ENCODE measurements at regions not wholly inside any gene's neighbourhood (a gene's known extent, or its start where the extent isn't known, plus 50 kb on each side); places are given as distances from the start of the nearest gene placed in this dataset.

DNA sequence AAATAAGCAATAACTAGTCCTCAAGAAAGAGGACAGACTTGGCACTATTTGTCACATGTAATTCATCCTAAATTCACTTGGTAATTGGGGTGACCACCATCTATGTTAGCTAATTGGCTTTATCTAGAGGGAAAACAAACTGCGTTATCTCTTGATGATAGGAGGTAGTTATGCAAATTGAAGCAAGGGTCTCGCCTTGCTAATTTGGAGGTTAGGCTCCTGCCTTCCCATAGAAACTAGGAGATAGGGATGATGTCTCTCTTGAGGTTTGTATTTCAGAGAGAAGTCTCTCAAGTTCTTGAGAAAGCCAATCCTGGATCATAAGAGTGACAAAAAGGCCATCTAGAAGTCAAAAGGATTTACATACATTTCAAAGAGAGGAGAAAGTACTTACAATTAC lies 179.9 kb downstream of the SLITRK6 start:
- Histone ChIP-seq H3K4me1 (ENCODE audit: control insufficient read depth, insufficient read depth, low read length) (no peaks in the 10 kb centered on the region), H3K27me3 (ENCODE audit: control insufficient read depth, insufficient read depth, low read length) (no peaks in the 10 kb centered on the region), H3K9me3 (ENCODE audit: control insufficient read depth, insufficient read depth, low read length) (no peaks in the 10 kb centered on the region), H3K27ac (ENCODE audit: low read depth, low read length) (no peak overlapping the region), H3K36me3 (ENCODE audit: control insufficient read depth, insufficient read depth, low read length) (no peaks in the 10 kb centered on the region), H3K4me3 (ENCODE audit: low read depth, low read length) (no peak overlapping the region)
- DNase-seq (ENCODE audit: low read depth in 4 of 6, low spot score in 6 of 6) = no peak
- WGBS (ENCODE audit: insufficient coverage) = 80% methylated on average over 2 of the region's 2 CpGs

DNA sequence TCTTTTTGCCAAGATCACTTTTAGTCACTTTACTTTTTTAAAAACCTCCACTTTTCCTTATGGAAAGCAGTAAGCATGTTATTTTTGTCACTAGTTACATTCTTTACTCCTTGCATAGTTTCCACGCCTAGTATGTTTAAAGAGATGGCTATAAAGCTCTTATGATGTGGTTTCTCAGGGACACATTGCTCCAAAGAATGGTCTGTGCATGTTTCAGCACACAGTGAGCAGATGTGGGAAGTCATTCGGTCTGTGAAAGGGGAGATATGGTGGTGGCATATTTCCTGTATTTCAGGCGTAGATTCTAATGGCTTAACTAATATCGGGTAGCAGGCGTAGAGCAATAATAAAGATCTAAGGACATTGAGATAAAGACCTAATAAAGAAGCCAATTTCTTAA lies 180.7 kb downstream of the SLITRK6 start:
- Histone ChIP-seq H3K36me3 (ENCODE audit: control insufficient read depth, insufficient read depth, low read length) (no peaks in the 10 kb centered on the region), H3K4me3 (ENCODE audit: low read depth, low read length) (no peak overlapping the region), H3K27ac (ENCODE audit: low read depth, low read length) (no peak overlapping the region), H3K4me1 (ENCODE audit: control insufficient read depth, insufficient read depth, low read length) (no peaks in the 10 kb centered on the region), H3K9me3 (ENCODE audit: control insufficient read depth, insufficient read depth, low read length) (no peaks in the 10 kb centered on the region), H3K27me3 (ENCODE audit: control insufficient read depth, insufficient read depth, low read length) (no peaks in the 10 kb centered on the region)
- 75% methylated on average over 1 of the region's 5 CpGs for WGBS (ENCODE audit: insufficient coverage)
- DNase-seq (ENCODE audit: low read depth in 4 of 6, low spot score in 6 of 6) = no peak

DNA sequence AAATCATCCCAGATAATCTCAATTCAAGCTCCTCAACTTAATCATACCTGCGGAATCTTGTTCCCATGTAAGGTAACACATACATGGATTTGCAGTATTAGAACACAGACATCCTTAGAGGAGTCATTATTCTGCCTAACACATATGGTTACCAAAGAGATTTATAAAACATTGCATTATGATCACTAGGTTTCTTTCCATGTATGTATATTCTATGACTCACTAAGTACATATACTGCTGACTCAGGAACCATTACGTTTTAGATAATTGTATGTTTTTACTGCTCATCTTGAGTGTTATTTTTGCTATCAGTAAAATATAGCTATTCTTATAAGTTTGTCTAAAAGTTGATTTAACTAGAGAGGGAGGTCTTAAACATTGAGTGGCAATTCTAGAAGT lies 182.9 kb downstream of the SLITRK6 start:
- H3K4me3 ChIP-seq (ENCODE audit: low read depth, low read length) = no peak overlapping the region
- no peaks in the 10 kb centered on the region for H3K9me3 ChIP-seq (ENCODE audit: control insufficient read depth, insufficient read depth, low read length)
- no peaks in the 10 kb centered on the region for H3K36me3 ChIP-seq (ENCODE audit: control insufficient read depth, insufficient read depth, low read length)
- H3K27ac ChIP-seq (ENCODE audit: low read depth, low read length) = no peak overlapping the region
- H3K27me3 ChIP-seq (ENCODE audit: control insufficient read depth, insufficient read depth, low read length) = no peaks in the 10 kb centered on the region
- no peaks in the 10 kb centered on the region for H3K4me1 ChIP-seq (ENCODE audit: control insufficient read depth, insufficient read depth, low read length)
- WGBS (ENCODE audit: insufficient coverage) = no CpG with 5 or more reads among the region's 2 CpGs
- no peak for DNase-seq (ENCODE audit: low read depth in 4 of 6, low spot score in 6 of 6)

DNA sequence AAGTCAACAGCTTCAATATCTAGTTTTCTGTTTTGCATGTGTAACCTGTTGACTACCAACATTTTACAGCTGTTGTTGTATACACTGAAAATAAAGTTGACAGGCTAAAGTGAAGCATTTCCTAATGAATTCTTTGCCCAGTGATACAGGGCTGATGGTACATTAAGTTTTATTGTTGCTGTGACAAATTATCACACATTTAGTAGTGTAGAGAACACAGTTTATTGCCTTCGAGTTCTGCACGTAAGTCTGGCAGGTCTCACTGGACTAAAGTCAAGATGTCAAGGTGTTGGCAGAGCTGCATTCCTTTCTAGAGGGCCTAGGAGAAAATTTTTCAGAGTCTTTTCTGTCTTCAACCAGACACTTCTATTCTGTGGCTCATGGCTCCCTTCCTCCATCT lies 184.2 kb downstream of the SLITRK6 start:
- DNase-seq (ENCODE audit: low read depth in 4 of 6, low spot score in 6 of 6) = no peak
- no CpG with 5 or more reads among the region's 2 CpGs for WGBS (ENCODE audit: insufficient coverage)

DNA sequence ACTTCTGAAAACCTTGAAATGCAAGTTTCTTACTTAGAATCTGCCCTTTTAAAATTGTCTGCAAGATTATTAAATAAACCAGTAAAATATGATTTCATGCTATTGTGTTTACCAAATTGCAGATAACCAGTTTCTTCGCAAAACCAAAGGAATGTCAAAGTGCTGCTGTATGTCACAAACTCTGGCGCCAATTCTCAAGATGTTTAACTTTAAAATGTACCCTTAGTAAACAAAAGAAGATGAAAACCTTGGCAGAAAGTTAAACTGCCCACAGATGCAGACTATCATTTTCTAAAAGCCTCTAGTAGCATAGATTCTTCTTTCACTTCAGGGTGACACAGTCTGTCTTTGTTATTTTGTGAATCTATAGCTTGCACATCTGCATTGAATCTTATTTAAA lies 189.2 kb downstream of the SLITRK6 start:
- 100% methylated on average over 1 of the region's 2 CpGs for WGBS (ENCODE audit: insufficient coverage)
- no peak for DNase-seq (ENCODE audit: low read depth in 4 of 6, low spot score in 6 of 6)
- H3K27me3 ChIP-seq (ENCODE audit: control insufficient read depth, insufficient read depth, low read length) = no peaks in the 10 kb centered on the region
- H3K4me3 ChIP-seq (ENCODE audit: low read depth, low read length) = no peak overlapping the region
- no peaks in the 10 kb centered on the region for H3K9me3 ChIP-seq (ENCODE audit: control insufficient read depth, insufficient read depth, low read length)
- H3K27ac ChIP-seq (ENCODE audit: low read depth, low read length) = no peak overlapping the region
- H3K4me1 ChIP-seq (ENCODE audit: control insufficient read depth, insufficient read depth, low read length) = no peaks in the 10 kb centered on the region
- no peaks in the 10 kb centered on the region for H3K36me3 ChIP-seq (ENCODE audit: control insufficient read depth, insufficient read depth, low read length)

More for the DNA sequence above, 184.2 kb downstream of the SLITRK6 start:
- no peak overlapping the region for H3K27ac ChIP-seq (ENCODE audit: low read depth, low read length)
- H3K27me3 ChIP-seq (ENCODE audit: control insufficient read depth, insufficient read depth, low read length) = no peaks in the 10 kb centered on the region
- H3K36me3 ChIP-seq (ENCODE audit: control insufficient read depth, insufficient read depth, low read length) = no peaks in the 10 kb centered on the region
- H3K4me3 ChIP-seq (ENCODE audit: low read depth, low read length) = no peak overlapping the region
- H3K9me3 ChIP-seq (ENCODE audit: control insufficient read depth, insufficient read depth, low read length) = no peaks in the 10 kb centered on the region
- no peaks in the 10 kb centered on the region for H3K4me1 ChIP-seq (ENCODE audit: control insufficient read depth, insufficient read depth, low read length)

DNA sequence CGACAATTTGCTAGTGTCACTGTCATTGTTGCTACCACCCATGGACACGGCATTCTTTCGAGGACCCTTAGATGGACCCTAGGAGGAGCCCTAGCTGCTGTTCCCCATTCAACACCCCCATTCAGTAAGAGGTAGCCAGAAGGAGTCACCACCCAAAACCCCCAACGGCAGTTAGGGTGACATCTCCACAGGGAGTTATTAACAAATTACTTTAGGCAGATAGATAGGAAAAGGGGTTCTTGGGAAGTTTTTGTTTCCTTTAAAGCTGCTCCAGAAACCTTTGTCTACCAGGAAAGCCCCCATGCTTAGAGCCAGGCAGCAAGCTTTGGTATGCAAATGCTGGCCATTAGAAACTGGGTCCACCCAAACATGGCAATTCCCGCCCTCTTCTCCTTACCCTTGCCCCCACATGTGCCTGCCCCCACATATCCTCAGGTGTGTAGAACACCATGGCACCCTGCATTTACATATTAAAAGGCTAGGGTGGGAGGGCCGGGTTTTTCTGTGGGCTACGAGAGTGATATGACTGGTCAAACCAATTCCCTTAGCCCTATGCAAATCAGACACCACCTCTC lies 190.9 kb downstream of the SLITRK6 start:
- DNase-seq (ENCODE audit: low read depth in 4 of 6, low spot score in 6 of 6) = no peak
- H3K36me3 ChIP-seq (ENCODE audit: control insufficient read depth, insufficient read depth, low read length) = no peaks in the 10 kb centered on the region
- WGBS (ENCODE audit: insufficient coverage) = 95% methylated on average over 4 of the region's 7 CpGs

DNA sequence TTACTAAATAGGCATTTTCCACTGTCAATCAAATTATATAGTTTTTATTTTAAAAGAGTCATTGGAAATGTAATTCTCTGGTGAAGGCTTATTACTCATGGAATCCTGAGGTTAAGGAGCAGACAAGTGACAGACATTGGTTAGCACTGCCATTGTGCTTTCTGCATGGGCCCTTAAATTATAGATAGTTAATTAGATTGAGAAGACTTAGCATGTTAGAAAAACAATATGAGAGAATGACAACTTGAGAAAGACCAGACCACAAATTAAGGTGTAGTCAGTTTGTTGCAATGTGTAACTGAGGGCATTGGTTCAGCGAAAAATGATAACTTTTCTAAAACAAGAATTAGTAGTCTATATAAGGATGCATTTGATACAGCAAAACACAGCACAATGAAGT lies 195.5 kb downstream of the SLITRK6 start:
- H3K4me3 ChIP-seq (ENCODE audit: low read depth, low read length) = no peak overlapping the region
- H3K27ac ChIP-seq (ENCODE audit: low read depth, low read length) = no peak overlapping the region
- no peaks in the 10 kb centered on the region for H3K4me1 ChIP-seq (ENCODE audit: control insufficient read depth, insufficient read depth, low read length)
- DNase-seq (ENCODE audit: low read depth in 4 of 6, low spot score in 6 of 6) = no peak
- no peaks in the 10 kb centered on the region for H3K27me3 ChIP-seq (ENCODE audit: control insufficient read depth, insufficient read depth, low read length)
- H3K36me3 ChIP-seq (ENCODE audit: control insufficient read depth, insufficient read depth, low read length) = no peaks in the 10 kb centered on the region
- H3K9me3 ChIP-seq (ENCODE audit: control insufficient read depth, insufficient read depth, low read length) = no peaks in the 10 kb centered on the region
- no CpG with 5 or more reads among the region's 1 CpG for WGBS (ENCODE audit: insufficient coverage)

More for the DNA sequence above, 190.9 kb downstream of the SLITRK6 start:
- Histone ChIP-seq H3K4me1 (ENCODE audit: control insufficient read depth, insufficient read depth, low read length) (no peaks in the 10 kb centered on the region), H3K9me3 (ENCODE audit: control insufficient read depth, insufficient read depth, low read length) (no peaks in the 10 kb centered on the region), H3K27me3 (ENCODE audit: control insufficient read depth, insufficient read depth, low read length) (no peaks in the 10 kb centered on the region), H3K27ac (ENCODE audit: low read depth, low read length) (no peak overlapping the region), H3K4me3 (ENCODE audit: low read depth, low read length) (no peak overlapping the region)

DNA sequence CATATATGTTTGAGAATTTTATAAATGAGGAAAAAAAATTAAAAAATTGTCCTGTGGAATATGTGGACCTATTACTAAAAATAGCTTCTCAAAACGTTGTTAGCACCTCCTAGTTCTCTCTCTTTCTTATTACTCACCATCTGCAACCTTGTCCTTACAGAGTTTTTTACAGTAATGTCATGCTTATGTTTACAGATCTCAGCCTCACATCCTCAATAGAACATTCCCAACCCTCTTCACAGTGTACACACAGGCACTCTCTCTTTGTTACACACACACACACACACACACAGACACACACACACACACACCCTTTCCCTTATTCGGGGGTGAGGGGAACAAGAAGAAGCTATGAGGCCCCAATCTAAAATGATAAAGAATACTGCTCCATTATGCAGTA lies 197.7 kb downstream of the SLITRK6 start:
- Histone ChIP-seq H3K36me3 (ENCODE audit: control insufficient read depth, insufficient read depth, low read length) (no peaks in the 10 kb centered on the region), H3K27ac (ENCODE audit: low read depth, low read length) (no peak overlapping the region), H3K27me3 (ENCODE audit: control insufficient read depth, insufficient read depth, low read length) (no peaks in the 10 kb centered on the region), H3K4me3 (ENCODE audit: low read depth, low read length) (no peak overlapping the region), H3K9me3 (ENCODE audit: control insufficient read depth, insufficient read depth, low read length) (no peaks in the 10 kb centered on the region), H3K4me1 (ENCODE audit: control insufficient read depth, insufficient read depth, low read length) (no peaks in the 10 kb centered on the region)
- 83% methylated on average over 1 of the region's 2 CpGs for WGBS (ENCODE audit: insufficient coverage)
- no peak for DNase-seq (ENCODE audit: low read depth in 4 of 6, low spot score in 6 of 6)

DNA sequence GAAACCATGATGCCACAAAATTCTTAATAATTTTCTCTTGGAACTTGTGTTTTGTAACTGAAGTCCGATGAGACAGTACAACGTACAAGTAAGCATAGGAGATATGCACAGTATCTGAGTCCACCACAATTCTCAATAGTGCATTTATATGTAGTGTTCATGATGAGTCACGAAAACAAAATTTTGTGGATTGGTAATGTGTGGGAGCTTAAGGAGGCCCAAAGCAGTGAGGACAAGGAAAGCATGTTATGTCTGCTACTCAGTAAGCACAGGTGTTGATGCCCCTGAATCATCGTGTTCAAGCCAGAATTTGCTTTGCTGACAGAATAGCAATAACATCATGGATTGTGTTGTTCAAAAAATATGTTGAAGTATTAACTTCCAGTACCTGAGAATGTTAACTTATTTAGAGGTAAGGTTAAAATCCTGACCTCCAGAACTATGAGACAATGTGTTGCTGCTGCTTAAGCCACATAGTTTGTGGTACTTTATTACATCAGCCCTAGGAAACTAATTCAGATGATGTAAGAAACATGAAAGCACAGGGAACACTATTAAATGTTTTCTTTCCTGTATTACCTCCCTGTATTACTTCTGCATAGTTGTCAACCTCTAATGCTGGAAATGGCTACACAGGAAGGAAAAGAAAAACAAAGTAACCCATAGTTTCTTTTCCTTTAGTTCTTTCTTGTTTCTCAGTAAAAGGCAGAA lies 201.3 kb downstream of the SLITRK6 start:
- 75% methylated on average over 1 of the region's 4 CpGs for WGBS (ENCODE audit: insufficient coverage)
- no peak for DNase-seq (ENCODE audit: low read depth in 4 of 6, low spot score in 6 of 6)
- Histone ChIP-seq H3K4me3 (ENCODE audit: low read depth, low read length) (no peak overlapping the region), H3K27ac (ENCODE audit: low read depth, low read length) (no peak overlapping the region), H3K9me3 (ENCODE audit: control insufficient read depth, insufficient read depth, low read length) (no peaks in the 10 kb centered on the region), H3K4me1 (ENCODE audit: control insufficient read depth, insufficient read depth, low read length) (no peaks in the 10 kb centered on the region), H3K36me3 (ENCODE audit: control insufficient read depth, insufficient read depth, low read length) (no peaks in the 10 kb centered on the region), H3K27me3 (ENCODE audit: control insufficient read depth, insufficient read depth, low read length) (no peaks in the 10 kb centered on the region)

DNA sequence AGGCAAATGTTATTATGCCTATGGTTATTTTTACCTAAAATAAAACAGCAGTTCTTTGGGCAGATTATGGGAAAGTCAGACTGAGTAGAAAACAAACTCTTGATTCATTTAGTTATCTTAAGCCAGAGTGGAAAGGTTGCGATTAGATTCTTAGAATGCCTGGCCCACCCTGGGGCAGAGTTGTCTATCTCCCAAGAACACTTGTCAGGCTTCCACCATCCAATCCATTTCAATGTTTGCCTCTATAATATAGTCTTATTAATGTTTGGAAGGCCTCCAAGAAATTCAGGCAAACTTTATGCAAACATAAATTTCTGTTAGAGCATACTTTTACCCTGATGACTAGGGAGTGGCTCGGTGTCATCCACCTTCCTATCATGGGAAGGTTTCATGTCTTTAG lies 207.0 kb downstream of the SLITRK6 start:
- no peaks in the 10 kb centered on the region for H3K4me1 ChIP-seq (ENCODE audit: control insufficient read depth, insufficient read depth, low read length)
- no peak overlapping the region for H3K4me3 ChIP-seq (ENCODE audit: low read depth, low read length)
- no peaks in the 10 kb centered on the region for H3K9me3 ChIP-seq (ENCODE audit: control insufficient read depth, insufficient read depth, low read length)
- no peak for DNase-seq (ENCODE audit: low read depth in 4 of 6, low spot score in 6 of 6)
- no peaks in the 10 kb centered on the region for H3K27me3 ChIP-seq (ENCODE audit: control insufficient read depth, insufficient read depth, low read length)
- H3K27ac ChIP-seq (ENCODE audit: low read depth, low read length) = no peak overlapping the region
- WGBS (ENCODE audit: insufficient coverage) = no CpG with 5 or more reads among the region's 2 CpGs
- no peaks in the 10 kb centered on the region for H3K36me3 ChIP-seq (ENCODE audit: control insufficient read depth, insufficient read depth, low read length)

Measured in spinal cord (tissue), 9 donors.